Fibroblast of lung (primary cell): ENCODE measurements at regions not wholly inside any gene's neighbourhood (a gene's known extent, or its start where the extent isn't known, plus 50 kb on each side); places are given as distances from the start of the nearest gene placed in this dataset.

ENCODE experiments used
- DNase-seq, 2 donors: peaks; one replicate each; pipeline versions ENCODE4 v3.0.0 to v3.0.0-alpha.2; 2010; ENCODE audit warnings: low read depth in 2 of 2
- H2AFZ ChIP-seq: 2 replicates; pipeline ENCODE4 v1.5.1; 2012; ENCODE audit warnings: low read length, control low read depth, inconsistent platforms
- H3K27ac ChIP-seq: 2 replicates; pipeline ENCODE4 v1.5.1; 2011; ENCODE audit warnings: low read length, control low read depth; ENCODE audit not compliant: insufficient read depth
- H3K27me3 ChIP-seq: 2 replicates; pipeline ENCODE4 v1.5.1; 2011; ENCODE audit warnings: mild to moderate bottlenecking, low read length; ENCODE audit not compliant: control insufficient read depth, insufficient read depth
- H3K36me3 ChIP-seq: 2 replicates; pipeline ENCODE4 v1.5.1; 2011; ENCODE audit warnings: low read length; ENCODE audit not compliant: control insufficient read depth, insufficient read depth
- H3K4me1 ChIP-seq: 2 replicates; pipeline ENCODE4 v1.5.1; 2011; ENCODE audit warnings: low read length; ENCODE audit not compliant: control insufficient read depth, insufficient read depth; ENCODE audit errors: extremely low read depth
- H3K4me2 ChIP-seq: 2 replicates; pipeline ENCODE4 v1.5.1; 2011; ENCODE audit warnings: low read length, control low read depth; ENCODE audit not compliant: insufficient read depth; ENCODE audit errors: extremely low read depth
- H3K4me3 ChIP-seq, 4 experiments: fragments of 200-600 bp in 1 of 4; sonication (generic) in 1 of 4; replicated peaks in 1 of 4; 2 replicates each; pipeline ENCODE4 v1.5.1; 2011 to 2016; ENCODE audit warnings: low read length in 4 of 4, low read depth in 3 of 4, mild to moderate bottlenecking in 3 of 4, control low read depth in 2 of 4, inconsistent platforms in 1 of 4, mixed read lengths in 1 of 4; ENCODE audit not compliant: insufficient read depth in 1 of 4; ENCODE audit errors: control extremely low read depth in 1 of 4
- H3K79me2 ChIP-seq: 2 replicates; pipeline ENCODE4 v1.5.1; 2012; ENCODE audit warnings: mild to moderate bottlenecking, low read length, inconsistent platforms; ENCODE audit not compliant: control insufficient read depth, insufficient read depth
- H3K9ac ChIP-seq: 2 replicates; pipeline ENCODE4 v1.5.1; 2011; ENCODE audit warnings: mild to moderate bottlenecking, low read length, control low read depth; ENCODE audit not compliant: insufficient read depth
- H3K9me3 ChIP-seq: 2 replicates; pipeline ENCODE4 v1.5.1; 2012; ENCODE audit warnings: low read depth, low read length; ENCODE audit not compliant: control insufficient read depth, insufficient read depth
- H4K20me1 ChIP-seq: 2 replicates; pipeline ENCODE4 v1.5.1; 2011; ENCODE audit warnings: low read length; ENCODE audit not compliant: control insufficient read depth, insufficient read depth; ENCODE audit errors: extremely low read depth
- EZH2 ChIP-seq: IDR thresholded peaks from 2 replicates; pipeline ENCODE4 v1.5.1; 2012; ENCODE audit warnings: low read length, control low read depth, mild to moderate bottlenecking; ENCODE audit errors: missing control alignments
- TF ChIP-seq, protein P1 (sequence below), 2 donors: IDR thresholded peaks in 1 of 2; conservative IDR thresholded peaks in 1 of 2; 1 replicate in 1 of 2; 2 replicates in 1 of 2; pipeline ENCODE4 v1.5.1; 2011 to 2012; ENCODE audit warnings: low read length in 2 of 2, control low read depth in 1 of 2, inconsistent platforms in 1 of 2, low read depth in 1 of 2, mild to moderate bottlenecking in 1 of 2

DNA sequence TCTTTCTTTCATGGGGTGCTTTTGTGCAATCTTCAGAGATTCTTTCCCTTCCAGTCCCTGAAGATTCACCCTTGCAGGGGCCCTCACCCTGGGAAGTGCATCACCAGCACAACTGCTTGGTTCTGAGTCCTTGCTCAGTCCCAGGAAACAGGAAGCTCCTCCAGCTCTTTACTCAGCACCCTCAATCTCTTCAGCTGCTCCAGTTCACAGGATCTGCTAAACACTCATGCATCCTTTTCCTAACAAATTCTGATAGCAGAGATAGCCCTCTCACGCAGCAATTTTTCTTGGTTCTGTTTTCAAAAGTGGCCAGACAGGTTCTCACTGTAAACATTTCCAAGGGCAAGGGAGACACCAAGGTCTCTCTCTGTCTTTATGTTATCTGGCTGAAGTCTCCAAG lies 823.1 kb downstream of the LIG4 start:
- H3K27ac ChIP-seq: no peak overlapping the region
- no peak for TF ChIP-seq EZH2
- TF ChIP-seq, protein P1, sequence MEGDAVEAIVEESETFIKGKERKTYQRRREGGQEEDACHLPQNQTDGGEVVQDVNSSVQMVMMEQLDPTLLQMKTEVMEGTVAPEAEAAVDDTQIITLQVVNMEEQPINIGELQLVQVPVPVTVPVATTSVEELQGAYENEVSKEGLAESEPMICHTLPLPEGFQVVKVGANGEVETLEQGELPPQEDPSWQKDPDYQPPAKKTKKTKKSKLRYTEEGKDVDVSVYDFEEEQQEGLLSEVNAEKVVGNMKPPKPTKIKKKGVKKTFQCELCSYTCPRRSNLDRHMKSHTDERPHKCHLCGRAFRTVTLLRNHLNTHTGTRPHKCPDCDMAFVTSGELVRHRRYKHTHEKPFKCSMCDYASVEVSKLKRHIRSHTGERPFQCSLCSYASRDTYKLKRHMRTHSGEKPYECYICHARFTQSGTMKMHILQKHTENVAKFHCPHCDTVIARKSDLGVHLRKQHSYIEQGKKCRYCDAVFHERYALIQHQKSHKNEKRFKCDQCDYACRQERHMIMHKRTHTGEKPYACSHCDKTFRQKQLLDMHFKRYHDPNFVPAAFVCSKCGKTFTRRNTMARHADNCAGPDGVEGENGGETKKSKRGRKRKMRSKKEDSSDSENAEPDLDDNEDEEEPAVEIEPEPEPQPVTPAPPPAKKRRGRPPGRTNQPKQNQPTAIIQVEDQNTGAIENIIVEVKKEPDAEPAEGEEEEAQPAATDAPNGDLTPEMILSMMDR (conservative IDR thresholded peaks at IDR 0.05 in 1 of 2, IDR thresholded peaks at IDR 0.05 in 1 of 2; ENCODE audit: low read depth in 1 of 2, low read length in 2 of 2): no peak
- H3K9ac ChIP-seq: no peak overlapping the region
- H3K4me3 ChIP-seq: no peak overlapping the region
- H3K4me1 ChIP-seq: no peaks in the 10 kb centered on the region
- no peaks in the 10 kb centered on the region for H3K9me3 ChIP-seq
- H2AFZ ChIP-seq: no peak overlapping the region
- no peak for DNase-seq
- H3K27me3 ChIP-seq: no peaks in the 10 kb centered on the region
- no peaks in the 10 kb centered on the region for H3K36me3 ChIP-seq
- no peak overlapping the region for H3K4me2 ChIP-seq
- no peaks in the 10 kb centered on the region for H3K79me2 ChIP-seq
- H4K20me1 ChIP-seq: no peaks in the 10 kb centered on the region

DNA sequence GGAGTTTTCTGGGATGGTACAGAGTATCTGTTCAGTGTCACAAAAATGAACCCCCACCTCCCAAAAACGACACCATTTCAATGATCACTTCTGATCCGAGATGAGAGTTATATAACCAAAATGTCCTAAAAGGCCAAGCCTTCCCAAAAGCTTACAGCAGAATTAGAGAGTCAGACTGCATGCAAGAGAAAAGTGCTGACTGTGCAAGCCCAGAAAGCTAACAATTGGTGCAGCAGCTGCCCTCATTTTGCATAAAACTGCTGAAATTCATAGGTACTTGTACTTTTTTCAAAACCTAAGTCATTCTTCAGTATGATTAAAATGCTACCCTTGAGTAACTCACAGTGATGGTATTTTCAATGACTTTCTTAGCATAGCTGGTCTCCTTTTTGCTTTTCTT lies 819.6 kb upstream of the ARGLU1 start:
- Histone ChIP-seq H3K4me3 (no peak overlapping the region), H3K4me2 (no peak overlapping the region), H3K79me2 (no peaks in the 10 kb centered on the region), H3K9ac (no peak overlapping the region), H4K20me1 (no peaks in the 10 kb centered on the region), H3K4me1 (no peaks in the 10 kb centered on the region), H2AFZ (no peak overlapping the region), H3K9me3 (no peaks in the 10 kb centered on the region), H3K36me3 (no peaks in the 10 kb centered on the region), H3K27me3 (no peaks in the 10 kb centered on the region), H3K27ac (no peak overlapping the region)
- DNase-seq: no peak
- TF ChIP-seq, protein P1 (conservative IDR thresholded peaks at IDR 0.05 in 1 of 2, IDR thresholded peaks at IDR 0.05 in 1 of 2; ENCODE audit: low read depth in 1 of 2, low read length in 2 of 2): no peak
- no peak for TF ChIP-seq EZH2

DNA sequence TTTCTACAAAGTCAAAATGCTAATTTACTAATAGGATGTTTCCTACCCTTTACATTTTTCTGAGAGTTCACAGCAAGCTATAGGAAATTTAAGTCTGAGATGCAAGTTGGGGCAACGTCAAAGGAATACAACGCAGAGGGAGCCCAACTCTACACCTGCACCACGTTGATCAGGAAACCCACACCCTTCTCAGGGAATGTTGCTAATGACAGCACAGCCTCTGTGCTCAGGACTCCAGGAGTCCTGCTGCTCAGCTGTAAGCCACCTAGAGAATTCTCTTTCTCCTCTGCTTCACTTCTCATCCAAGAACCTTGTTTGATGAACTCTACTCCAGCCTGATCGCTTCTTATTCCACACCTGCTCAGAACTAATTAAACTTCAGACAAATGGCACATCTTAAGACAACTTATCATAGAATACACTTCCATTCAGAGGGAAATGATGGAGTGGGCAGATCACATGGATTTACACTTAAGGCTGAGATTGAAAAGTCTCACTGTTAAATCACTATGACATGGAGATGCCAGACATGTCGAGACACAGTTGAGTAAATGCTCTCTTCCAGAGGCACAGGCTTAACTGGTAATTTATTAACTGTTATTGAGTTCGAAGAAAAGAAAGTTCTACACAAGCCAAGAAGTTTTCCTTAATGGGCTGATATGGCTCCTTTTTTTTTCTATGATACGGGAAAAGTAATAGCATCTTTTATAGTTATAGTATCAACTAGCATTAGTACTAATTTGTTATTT lies 811.6 kb upstream of the ARGLU1 start:
- no peaks in the 10 kb centered on the region for H3K36me3 ChIP-seq
- no peaks in the 10 kb centered on the region for H3K79me2 ChIP-seq
- TF ChIP-seq, protein P1 (conservative IDR thresholded peaks at IDR 0.05 in 1 of 2, IDR thresholded peaks at IDR 0.05 in 1 of 2; ENCODE audit: low read depth in 1 of 2, low read length in 2 of 2): no peak
- TF ChIP-seq EZH2: no peak
- no peak overlapping the region for H3K27ac ChIP-seq
- no peaks in the 10 kb centered on the region for H3K4me1 ChIP-seq
- H3K4me3 ChIP-seq: no peak overlapping the region
- H3K9me3 ChIP-seq: no peaks in the 10 kb centered on the region
- H3K9ac ChIP-seq: no peak overlapping the region
- no peaks in the 10 kb centered on the region for H4K20me1 ChIP-seq
- H3K27me3 ChIP-seq: no peaks in the 10 kb centered on the region
- H2AFZ ChIP-seq: no peak overlapping the region
- H3K4me2 ChIP-seq: no peak overlapping the region
- DNase-seq: no peak
